Endothelial cell of umbilical vein (primary cell): ENCODE measurements at regions not wholly inside any gene's neighbourhood (a gene's known extent, or its start where the extent isn't known, plus 50 kb on each side); places are given as distances from the start of the nearest gene placed in this dataset.

ENCODE experiments used
- BruUV-seq: library from RNA; stranded (reverse); fragments of 400-500 nt; replicated peaks from 2 replicates; lab custom pipeline; 2021; lab: Mats Ljungman, UMichigan
- CTCF ChIA-PET: fragments of 300-600, 350-600 bp; sonication (Branson Sonifier 250); formaldehyde crosslinking; loops from one replicate; lab custom pipeline; 2021; ENCODE audit warnings: antibody characterized with exemption, inconsistent platforms; lab: Charles Lee
- POLR2A ChIA-PET: fragments of 300-600, 350-600 bp; sonication (Branson Sonifier 250); formaldehyde crosslinking; loops from one replicate; lab custom pipeline; 2021; ENCODE audit warnings: antibody characterized with exemption, inconsistent platforms; lab: Charles Lee
- DNase-seq: peaks from one replicate; pipeline ENCODE4 v3.0.0-alpha.2; 2011; ENCODE audit warnings: low read depth, low spot score
- FAIRE-seq: peaks from 2 replicates; lab custom pipeline; 2011; peaks lifted over from hg19 to GRCh38; lab: Jason Lieb, UNC
- H2AFZ ChIP-seq: 2 replicates; pipeline ENCODE4 v1.6.0; 2012; ENCODE audit warnings: low read depth, low read length, control low read depth, inconsistent platforms
- H3K27ac ChIP-seq: 2 replicates; pipeline ENCODE4 v1.5.1; 2011; ENCODE audit warnings: low read depth, mild to moderate bottlenecking, control low read depth, low read length, moderate library complexity; ENCODE audit not compliant: insufficient read depth
- H3K27me3 ChIP-seq, 2 experiments: 2 replicates each; pipeline versions ENCODE4 v1.6.0 to v1.6.1; 2011; ENCODE audit warnings: low read length in 2 of 2, mixed read lengths in 1 of 2; ENCODE audit not compliant: control insufficient read depth in 2 of 2, insufficient read depth in 2 of 2
- H3K36me3 ChIP-seq, 2 experiments: 2 replicates in 1 of 2; 3 replicates in 1 of 2; pipeline ENCODE4 v1.5.1; 2011; ENCODE audit warnings: low read length in 2 of 2, mild to moderate bottlenecking in 1 of 2, moderate library complexity in 1 of 2; ENCODE audit not compliant: control insufficient read depth in 2 of 2, insufficient read depth in 2 of 2; ENCODE audit errors: extremely low read depth in 1 of 2
- H3K4me1 ChIP-seq: 3 replicates; pipeline ENCODE4 v1.5.1; 2011; ENCODE audit warnings: mild to moderate bottlenecking, low read length; ENCODE audit not compliant: control insufficient read depth, insufficient read depth; ENCODE audit errors: extremely low read depth
- H3K4me2 ChIP-seq: 2 replicates; pipeline ENCODE4 v1.6.1; 2011; ENCODE audit warnings: low read length, control low read depth, mixed read lengths; ENCODE audit not compliant: insufficient read depth
- H3K4me3 ChIP-seq, 3 experiments: fragments of 200-600 bp in 1 of 3; sonication (generic), shearing (Covaris generic) in 1 of 3; replicated peaks in 1 of 3; 2 replicates each; pipeline ENCODE4 v1.5.1; 2011 to 2016; ENCODE audit warnings: control low read depth in 3 of 3, low read length in 3 of 3, mild to moderate bottlenecking in 2 of 3, inconsistent platforms in 1 of 3, low read depth in 1 of 3, moderate library complexity in 1 of 3; ENCODE audit not compliant: insufficient read depth in 1 of 3
- H3K79me2 ChIP-seq: 2 replicates; pipeline ENCODE4 v1.6.0; 2012; ENCODE audit warnings: low read length, inconsistent platforms; ENCODE audit not compliant: control insufficient read depth, insufficient read depth
- H3K9ac ChIP-seq: replicated peaks from 2 replicates; pipeline ENCODE3; 2011; ENCODE audit warnings: low read length, control low read depth; ENCODE audit not compliant: insufficient read depth; ENCODE audit errors: extremely low read depth
- H3K9me1 ChIP-seq: replicated peaks from 3 replicates; pipeline ENCODE4 v1.6.0; 2011; ENCODE audit warnings: mild to moderate bottlenecking, low read length; ENCODE audit not compliant: control insufficient read depth, insufficient read depth; ENCODE audit errors: extremely low read depth
- H3K9me3 ChIP-seq: replicated peaks from 2 replicates; pipeline ENCODE4 v1.5.1; 2012; ENCODE audit warnings: low read length, inconsistent platforms; ENCODE audit not compliant: control insufficient read depth, insufficient read depth
- H4K20me1 ChIP-seq: replicated peaks from 2 replicates; pipeline ENCODE3; 2011; ENCODE audit warnings: mild to moderate bottlenecking, low read length; ENCODE audit not compliant: control insufficient read depth, insufficient read depth; ENCODE audit errors: extremely low read depth
- EZH2 ChIP-seq: IDR thresholded peaks from 2 replicates; pipeline ENCODE4 v1.6.1; 2012; ENCODE audit warnings: borderline replicate concordance, low read depth, mild to moderate bottlenecking, moderate library complexity, low read length, inconsistent platforms; ENCODE audit not compliant: severe bottlenecking
- FOS ChIP-seq: IDR thresholded peaks from 2 replicates; pipeline ENCODE4 v1.6.1; 2011; ENCODE audit warnings: mild to moderate bottlenecking, low read length, moderate library complexity, borderline replicate concordance; ENCODE audit not compliant: insufficient read depth
- GATA2 ChIP-seq: IDR thresholded peaks from 2 replicates; pipeline ENCODE4 v1.7.0; 2011; ENCODE audit warnings: low read depth, mild to moderate bottlenecking, moderate library complexity, mixed read lengths, low read length; ENCODE audit not compliant: insufficient read length, insufficient read depth
- JUN ChIP-seq: IDR thresholded peaks from 2 replicates; pipeline ENCODE4 v1.6.1; 2011; ENCODE audit warnings: borderline replicate concordance, low read depth; ENCODE audit not compliant: insufficient read length, insufficient read depth
- MYC ChIP-seq: IDR thresholded peaks from one replicate; pipeline ENCODE4 v1.6.1; 2011; ENCODE audit warnings: mild to moderate bottlenecking, low read depth, low read length
- POLR2A ChIP-seq: IDR thresholded peaks from 2 replicates; pipeline ENCODE4 v1.6.1; 2012; ENCODE audit warnings: low read depth, mild to moderate bottlenecking, control low read depth, low read length
- POLR2AphosphoS5 ChIP-seq: IDR thresholded peaks from 2 replicates; pipeline ENCODE4 v1.6.1; 2012; ENCODE audit warnings: low read depth, mild to moderate bottlenecking, control low read depth, low read length, moderate library complexity; ENCODE audit not compliant: insufficient read depth
- dilution Hi-C: fragments of 300-500 bp; cut with MboI; formaldehyde crosslinking; loops from one replicate; pipeline ENCODE4 v1.15.0; 2019; ENCODE audit warnings: low sequenced_read_pairs; ENCODE audit not compliant: extremely low pct_ligation_motif_present
- intact Hi-C: fragments of 100-400 bp; cut with micrococcal nuclease; formaldehyde crosslinking; loops from one replicate; pipeline ENCODE4 v1.10.0; 2022
- TF ChIP-seq, protein P1 (sequence below), 2 donors: IDR thresholded peaks; 1 replicate in 1 of 2; 2 replicates in 1 of 2; pipeline ENCODE4 v1.5.1; 2011; ENCODE audit warnings: low read length in 2 of 2, mild to moderate bottlenecking in 2 of 2, moderate library complexity in 2 of 2, control low read depth in 1 of 2, inconsistent platforms in 1 of 2, low read depth in 1 of 2; ENCODE audit not compliant: insufficient read depth in 1 of 2; ENCODE audit errors: extremely low read depth in 1 of 2
- TF ChIP-seq, protein P2 (sequence below): IDR thresholded peaks from 2 replicates; pipeline ENCODE4 v1.6.1; 2011; ENCODE audit not compliant: insufficient read depth, insufficient read length

- TF ChIP-seq JUN (no peak), POLR2AphosphoS5 (no peak), MYC (no peak), POLR2A (no peak), GATA2 (no peak), FOS (no peak), EZH2 (no peak)
- TF ChIP-seq, protein P1, sequence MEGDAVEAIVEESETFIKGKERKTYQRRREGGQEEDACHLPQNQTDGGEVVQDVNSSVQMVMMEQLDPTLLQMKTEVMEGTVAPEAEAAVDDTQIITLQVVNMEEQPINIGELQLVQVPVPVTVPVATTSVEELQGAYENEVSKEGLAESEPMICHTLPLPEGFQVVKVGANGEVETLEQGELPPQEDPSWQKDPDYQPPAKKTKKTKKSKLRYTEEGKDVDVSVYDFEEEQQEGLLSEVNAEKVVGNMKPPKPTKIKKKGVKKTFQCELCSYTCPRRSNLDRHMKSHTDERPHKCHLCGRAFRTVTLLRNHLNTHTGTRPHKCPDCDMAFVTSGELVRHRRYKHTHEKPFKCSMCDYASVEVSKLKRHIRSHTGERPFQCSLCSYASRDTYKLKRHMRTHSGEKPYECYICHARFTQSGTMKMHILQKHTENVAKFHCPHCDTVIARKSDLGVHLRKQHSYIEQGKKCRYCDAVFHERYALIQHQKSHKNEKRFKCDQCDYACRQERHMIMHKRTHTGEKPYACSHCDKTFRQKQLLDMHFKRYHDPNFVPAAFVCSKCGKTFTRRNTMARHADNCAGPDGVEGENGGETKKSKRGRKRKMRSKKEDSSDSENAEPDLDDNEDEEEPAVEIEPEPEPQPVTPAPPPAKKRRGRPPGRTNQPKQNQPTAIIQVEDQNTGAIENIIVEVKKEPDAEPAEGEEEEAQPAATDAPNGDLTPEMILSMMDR (IDR thresholded peaks at IDR 0.05; ENCODE audit: extremely low read depth in 1 of 2, insufficient read depth in 1 of 2, low read depth in 1 of 2, low read length in 2 of 2): no peak
- TF ChIP-seq, protein P2, sequence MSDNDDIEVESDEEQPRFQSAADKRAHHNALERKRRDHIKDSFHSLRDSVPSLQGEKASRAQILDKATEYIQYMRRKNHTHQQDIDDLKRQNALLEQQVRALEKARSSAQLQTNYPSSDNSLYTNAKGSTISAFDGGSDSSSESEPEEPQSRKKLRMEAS: no peak
- intact Hi-C loops: no loop called here
- BruUV-seq: no TSS peak
- Histone ChIP-seq H3K36me3 (no peaks in the 10 kb centered on the region), H3K27ac (no peak overlapping the region), H4K20me1 (no peaks in the 10 kb centered on the region), H3K79me2 (no peaks in the 10 kb centered on the region), H3K4me2 (no peak overlapping the region), H3K9ac (no peak overlapping the region), H3K4me1 (no peaks in the 10 kb centered on the region), H2AFZ (no peak overlapping the region), H3K4me3 (no peak overlapping the region), H3K9me3 (peaks cover 5% of the 10 kb centered on the region), H3K27me3 (no peaks in the 10 kb centered on the region), H3K9me1 (no peaks in the 10 kb centered on the region)
- no peak for DNase-seq
- CTCF ChIA-PET: interaction anchor here (0.9 kb wide), 1 partner anchor 17 kb away, joined by 3 read pairs; no protein-coding TSS in a partner anchor
- FAIRE-seq: no peak
- dilution Hi-C loops: no loop called here
- POLR2A ChIA-PET: no interaction called here
These were observed 801.9 kb downstream of the TECRL start for GRCh38 chr4:63607169-63607872.
